Jurkat, Clone E6-1 (cell line): ENCODE measurements at regions not wholly inside any gene's neighbourhood (a gene's known extent, or its start where the extent isn't known, plus 50 kb on each side); places are given as distances from the start of the nearest gene placed in this dataset.

Experiments used
- DNase-seq: peaks from one replicate; pipeline ENCODE4 v3.0.0-alpha.2; 2011; ENCODE audit warnings: low read depth, low spot score
- H3K4me3 ChIP-seq: 2 replicates; pipeline ENCODE4 v1.5.1; 2011; ENCODE audit warnings: mild to moderate bottlenecking, low read length, control low read depth, moderate library complexity

DNA sequence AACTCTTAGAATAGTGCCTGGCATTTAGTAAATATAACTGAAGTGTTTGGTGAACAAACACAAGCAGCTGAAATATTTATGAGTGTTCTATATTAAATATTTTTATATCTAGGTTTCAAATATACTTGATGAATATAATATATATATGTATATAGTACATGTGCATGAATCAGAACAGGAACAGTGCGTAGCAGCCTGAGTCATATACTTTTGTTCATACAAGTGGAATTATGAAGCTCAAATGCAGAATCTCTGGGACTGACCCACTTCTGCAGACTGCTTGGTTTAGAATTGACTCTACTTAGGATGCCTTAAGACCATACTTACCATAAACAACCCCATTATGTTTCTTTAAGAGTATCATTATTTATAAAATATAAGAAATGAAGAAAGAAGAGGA is 997.8 kb upstream of the RAG2 start:
- DNase-seq, result no peak
- H3K4me3 ChIP-seq, result no peak overlapping the region

DNA sequence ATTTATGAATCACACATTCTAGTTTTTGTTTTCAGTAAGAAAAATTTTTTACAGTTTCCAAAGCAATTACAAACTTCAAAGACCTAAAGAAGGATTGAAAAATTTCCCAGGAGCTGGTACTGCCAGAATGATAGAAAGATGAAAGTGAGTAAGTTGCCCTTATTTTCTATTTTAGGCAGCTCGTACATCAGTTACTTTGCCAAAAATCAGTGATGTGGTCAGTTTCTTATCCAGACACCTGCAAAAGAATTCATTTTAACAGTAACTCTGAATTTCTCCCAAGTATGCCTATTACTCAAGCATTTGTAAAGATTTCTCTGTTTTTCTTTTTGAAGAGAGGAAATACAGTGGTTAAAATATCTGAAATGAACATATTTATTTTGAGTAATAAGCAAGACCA is 976.3 kb upstream of the RAG2 start:
- no peak overlapping the region for H3K4me3 ChIP-seq
- no peak for DNase-seq

GRCh38 chr11:37572491-37573171 is 974.6 kb upstream of the RAG2 start:
- no peak for DNase-seq
- H3K4me3 ChIP-seq, result no peak overlapping the region

DNA sequence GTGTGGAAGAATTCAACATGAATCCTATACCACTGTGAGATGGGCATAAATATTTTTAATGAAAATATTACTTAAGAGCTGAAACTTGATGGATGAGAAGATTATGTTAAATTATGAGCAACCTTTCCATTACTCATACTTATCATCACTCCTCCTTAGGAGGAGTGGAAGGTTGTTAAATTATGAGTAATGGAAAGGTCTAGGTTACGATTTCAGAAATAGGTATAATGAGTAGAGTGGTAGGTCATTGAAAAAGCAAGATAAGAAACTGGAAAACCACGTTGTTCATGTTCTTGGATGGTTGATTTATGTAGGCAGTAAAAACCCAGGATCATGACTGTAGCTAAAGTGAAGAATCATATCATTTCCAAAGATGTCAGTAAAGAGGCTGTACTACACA is 973.2 kb upstream of the RAG2 start:
- DNase-seq, result no peak
- H3K4me3 ChIP-seq, result no peak overlapping the region

DNA sequence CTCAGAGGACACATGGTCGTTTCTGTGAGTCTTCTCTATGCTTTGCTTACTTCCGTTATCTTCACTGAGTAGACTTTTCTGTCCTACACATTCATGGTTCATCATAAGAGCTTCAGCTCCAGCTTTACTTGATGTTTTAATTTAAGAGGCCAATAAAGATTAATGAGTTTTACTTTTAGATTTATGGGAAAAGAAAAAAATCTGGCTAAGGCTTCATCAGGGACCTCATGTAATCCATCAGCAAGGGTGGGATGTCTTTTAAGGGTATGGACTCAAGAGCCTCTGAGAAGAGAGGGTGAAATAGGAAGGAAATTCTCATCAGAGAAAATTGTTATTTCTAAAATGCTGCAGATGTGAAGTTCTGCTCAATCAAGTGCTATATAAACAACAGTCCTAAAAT is 963.0 kb upstream of the RAG2 start:
- no peak for DNase-seq
- no peak overlapping the region for H3K4me3 ChIP-seq

GRCh38 chr11:37560346-37560745 is 962.3 kb upstream of the RAG2 start:
- DNase-seq, result no peak
- no peak overlapping the region for H3K4me3 ChIP-seq

GRCh38 chr11:37558619-37559210 is 960.7 kb upstream of the RAG2 start:
- no peak for DNase-seq
- H3K4me3 ChIP-seq, result no peak overlapping the region

DNA sequence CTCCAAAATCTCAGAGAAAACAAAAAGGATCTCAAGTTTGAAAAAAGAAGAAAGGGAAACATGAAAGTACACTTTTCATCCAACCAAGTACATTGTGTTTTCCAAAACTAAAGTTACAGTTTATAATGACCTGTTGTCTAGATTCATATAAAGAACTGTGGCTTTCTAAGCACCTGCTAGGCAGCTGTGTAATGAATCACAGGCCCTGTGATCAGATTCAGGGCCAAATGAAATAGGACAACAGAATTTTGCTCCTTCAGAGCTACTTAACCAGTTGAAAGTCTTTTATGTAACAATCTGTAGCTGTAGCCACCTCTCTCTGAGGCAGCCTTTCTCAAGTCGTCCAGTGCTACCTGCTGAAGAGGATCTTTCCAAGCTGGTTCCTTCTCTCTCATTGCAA is 960.0 kb upstream of the RAG2 start:
- no peak overlapping the region for H3K4me3 ChIP-seq
- DNase-seq, result no peak

- no peak overlapping the region for H3K4me3 ChIP-seq
Observed at GRCh38 chr11:37552284-37552683, 954.2 kb upstream of the RAG2 start.

DNA sequence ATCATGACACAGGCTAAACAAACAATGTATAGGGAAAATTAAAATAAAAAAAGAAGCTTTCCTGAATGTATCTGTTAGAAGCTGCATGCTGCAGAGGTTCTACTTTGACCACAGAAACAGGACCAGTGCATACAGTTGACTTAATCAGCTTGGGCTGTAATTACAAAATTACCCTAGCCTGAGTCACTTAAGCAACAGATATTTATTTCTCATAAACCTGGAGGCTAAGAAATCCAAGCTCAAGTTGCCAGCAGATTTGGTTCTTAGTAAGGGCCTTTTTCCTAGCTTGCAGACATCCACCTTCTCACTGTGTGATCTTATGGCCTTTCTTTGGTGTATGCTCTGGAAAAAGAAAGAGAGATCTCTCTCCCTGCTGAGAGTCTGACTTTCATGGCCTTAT is 946.5 kb upstream of the RAG2 start:
- no peak for DNase-seq
- no peak overlapping the region for H3K4me3 ChIP-seq

More at GRCh38 chr11:37552284-37552683, 954.2 kb upstream of the RAG2 start:
- DNase-seq, result no peak

GRCh38 chr11:37533830-37534229 is 935.8 kb upstream of the RAG2 start:
- H3K4me3 ChIP-seq, result no peak overlapping the region
- no peak for DNase-seq

DNA sequence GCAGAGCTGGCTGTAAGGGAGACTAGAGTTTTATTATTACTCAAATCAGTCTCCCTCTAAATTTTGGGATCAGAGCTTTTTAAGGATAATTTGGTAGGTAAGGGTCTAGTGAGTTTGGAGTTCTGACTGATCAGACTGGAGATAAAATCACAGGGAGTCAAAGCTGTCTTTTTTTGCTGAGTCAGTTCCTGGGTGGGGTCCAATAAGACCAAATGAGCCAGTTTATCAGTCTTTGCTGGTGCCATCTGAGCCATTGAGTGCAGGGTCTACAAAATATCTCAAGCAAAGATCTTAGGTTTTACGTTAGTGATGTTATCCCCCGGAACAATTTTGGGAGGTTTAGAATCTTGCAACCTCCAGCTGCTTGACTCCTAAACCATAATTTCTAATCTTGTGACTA is 935.1 kb upstream of the RAG2 start:
- DNase-seq, result no peak
- no peak overlapping the region for H3K4me3 ChIP-seq

GRCh38 chr11:37532271-37532670 is 934.2 kb upstream of the RAG2 start:
- no peak overlapping the region for H3K4me3 ChIP-seq
- no peak for DNase-seq

DNA sequence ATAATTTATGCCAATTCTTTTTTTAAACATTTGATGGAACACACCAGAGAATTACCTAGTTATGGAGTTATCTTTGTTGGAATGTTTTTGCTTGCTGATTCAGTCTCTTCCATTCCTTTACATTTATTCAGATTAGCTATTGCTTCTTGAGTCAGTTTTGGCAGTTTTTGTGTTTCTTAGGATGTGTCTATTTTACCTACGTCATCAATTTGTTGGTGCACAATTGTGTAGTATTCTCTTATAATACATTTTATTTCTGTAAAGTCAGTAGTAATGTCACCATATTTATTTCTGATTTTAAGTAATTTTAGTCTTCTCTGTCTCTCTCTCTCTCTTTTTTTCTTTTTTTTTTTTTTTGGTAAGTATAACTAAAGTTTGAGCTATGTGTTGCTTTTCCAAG is 929.5 kb upstream of the RAG2 start:
- no peak overlapping the region for H3K4me3 ChIP-seq
- DNase-seq, result no peak

- no peak overlapping the region for H3K4me3 ChIP-seq
- no peak for DNase-seq
Observed at GRCh38 chr11:37525336-37525735, 927.3 kb upstream of the RAG2 start.

DNA sequence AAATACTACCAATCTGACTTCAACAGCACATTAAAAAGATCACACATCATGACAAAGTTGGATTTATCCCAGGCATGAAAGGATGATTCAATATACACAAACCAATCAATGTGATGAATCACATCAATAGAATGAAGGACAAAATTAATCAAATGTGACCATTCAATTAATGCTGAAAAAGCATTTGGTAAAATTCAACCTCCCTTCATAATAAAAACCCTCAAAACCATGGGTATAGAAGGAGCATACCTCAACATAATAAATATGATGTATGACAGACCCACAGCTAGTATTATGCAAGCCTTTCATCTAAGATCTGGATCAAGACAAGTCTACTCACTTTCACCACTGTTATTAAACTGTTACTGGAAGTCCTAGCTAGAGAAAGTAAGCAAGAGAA is 921.7 kb upstream of the RAG2 start:
- no peak overlapping the region for H3K4me3 ChIP-seq
- no peak for DNase-seq

GRCh38 chr11:37512156-37512780 is 914.2 kb upstream of the RAG2 start:
- no peak for DNase-seq
- no peak overlapping the region for H3K4me3 ChIP-seq

- H3K4me3 ChIP-seq, result no peak overlapping the region
- DNase-seq, result no peak
Observed at GRCh38 chr11:37511425-37511933, 913.4 kb upstream of the RAG2 start.

DNA sequence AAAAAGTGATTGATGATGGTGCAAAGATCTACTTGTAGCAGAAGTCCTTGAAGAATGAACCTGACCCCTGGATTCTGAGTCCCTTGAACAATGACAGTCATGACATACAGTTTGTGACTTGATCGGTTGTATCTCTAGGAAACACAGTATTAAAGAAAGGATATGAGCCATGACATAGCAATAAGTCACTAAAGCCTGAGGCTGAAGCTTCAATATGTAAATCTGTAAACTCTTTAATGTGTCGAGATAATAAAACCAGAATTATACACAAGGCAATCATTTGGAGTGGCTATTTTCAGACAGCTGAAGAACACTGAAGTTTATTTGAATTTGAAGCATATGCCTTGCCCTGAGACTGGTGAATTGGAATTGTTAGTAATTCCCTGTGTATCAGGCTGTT is 911.5 kb upstream of the RAG2 start:
- H3K4me3 ChIP-seq, result no peak overlapping the region
- no peak for DNase-seq

- DNase-seq, result no peak
- H3K4me3 ChIP-seq, result no peak overlapping the region
Observed at GRCh38 chr11:37506531-37506930, 908.5 kb upstream of the RAG2 start.

- no peak for DNase-seq
- H3K4me3 ChIP-seq, result no peak overlapping the region
Observed at GRCh38 chr11:37505406-37505805, 907.4 kb upstream of the RAG2 start.
